GM13977 (cell line): ENCODE measurements at regions not wholly inside any gene's neighbourhood (a gene's known extent, or its start where the extent isn't known, plus 50 kb on each side); places are given as distances from the start of the nearest gene placed in this dataset.

Source experiments
- DNase-seq: peaks from one replicate; pipeline ENCODE4 v3.0.0; 2012; ENCODE audit warnings: low spot score
- CTCF ChIP-seq: IDR thresholded peaks from 2 replicates; pipeline ENCODE4 v1.5.1; 2012; ENCODE audit warnings: mild to moderate bottlenecking, control low read depth; ENCODE audit not compliant: insufficient read depth; ENCODE audit errors: extremely low read depth, missing control alignments
- in situ Hi-C: fragments of 300-500 bp; cut with MboI; formaldehyde crosslinking; loops from one replicate; pipeline ENCODE4 v1.12.0; 2022; ENCODE audit warnings: low sequenced_read_pairs, low pct_unique_long_range_greater_than_20kb, mixed read lengths, inconsistent platforms; ENCODE audit not compliant: unreplicated experiment

GRCh38 chr14:30225176-30225575 is 297.5 kb upstream of the PRKD1 start:
- TF ChIP-seq CTCF: no peak
- in situ Hi-C loops: no loop called here
- DNase-seq: no peak

- in situ Hi-C loops: no loop called here
- no peak for DNase-seq
- TF ChIP-seq CTCF: no peak
Observed at GRCh38 chr14:30227436-30227835, 299.8 kb upstream of the PRKD1 start.

- in situ Hi-C loops: no loop called here
- no peak for DNase-seq
- no peak for TF ChIP-seq CTCF
Observed at GRCh38 chr14:30227876-30228275, 300.2 kb upstream of the PRKD1 start.

- DNase-seq: no peak
- TF ChIP-seq CTCF: no peak
- in situ Hi-C loops: no loop called here
Observed at GRCh38 chr14:30230719-30231118, 303.1 kb upstream of the PRKD1 start.

- in situ Hi-C loops: no loop called here
- DNase-seq: no peak
- no peak for TF ChIP-seq CTCF
Observed at GRCh38 chr14:30234966-30235365, 307.3 kb upstream of the PRKD1 start.

- in situ Hi-C loops: no loop called here
Observed at GRCh38 chr14:30235485-30235884, 307.8 kb upstream of the PRKD1 start.

More at GRCh38 chr14:30235485-30235884, 307.8 kb upstream of the PRKD1 start:
- DNase-seq: no peak
- no peak for TF ChIP-seq CTCF
